ENCODE measurements at regions not wholly inside any gene's neighbourhood (a gene's known extent, or its start where the extent isn't known, plus 50 kb on each side); places are given as distances from the start of the nearest gene placed in this dataset.
"Not testable (repeated sequence)": the region's sequence is repeated elsewhere in the genome, so short reads cannot be mapped to it uniquely, and the experiment has no call there.

DNA sequence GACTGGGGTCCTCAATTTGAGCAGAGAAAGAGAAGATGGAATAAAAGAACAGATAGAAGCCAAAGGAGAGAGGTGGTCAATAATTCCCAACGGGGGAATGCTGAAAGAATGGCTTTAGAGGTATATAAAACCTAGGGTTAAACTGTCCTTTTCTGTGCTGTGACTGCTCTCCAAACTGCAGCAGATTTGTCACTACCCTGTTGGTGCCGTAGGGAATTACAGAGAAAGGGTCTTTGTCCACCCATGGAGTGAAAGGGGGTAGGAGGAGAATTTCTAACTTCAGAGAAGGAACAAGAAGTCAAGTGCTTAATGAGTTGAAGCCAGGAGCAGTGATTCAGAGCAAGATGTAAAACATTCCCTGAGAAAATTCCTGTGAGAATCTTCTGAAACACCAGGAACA lies 486.5 kb downstream of the NUP35 start:
- no peak for DNase-seq (ENCODE audit: low spot score)

GRCh38 chr2:183614799-183615435 lies 490.7 kb downstream of the NUP35 start:
- DNase-seq (ENCODE audit: low spot score), result peak; percentile 58

- no peak for DNase-seq (ENCODE audit: low spot score)
These were observed 499.0 kb downstream of the NUP35 start for GRCh38 chr2:183623227-183623626.

DNA sequence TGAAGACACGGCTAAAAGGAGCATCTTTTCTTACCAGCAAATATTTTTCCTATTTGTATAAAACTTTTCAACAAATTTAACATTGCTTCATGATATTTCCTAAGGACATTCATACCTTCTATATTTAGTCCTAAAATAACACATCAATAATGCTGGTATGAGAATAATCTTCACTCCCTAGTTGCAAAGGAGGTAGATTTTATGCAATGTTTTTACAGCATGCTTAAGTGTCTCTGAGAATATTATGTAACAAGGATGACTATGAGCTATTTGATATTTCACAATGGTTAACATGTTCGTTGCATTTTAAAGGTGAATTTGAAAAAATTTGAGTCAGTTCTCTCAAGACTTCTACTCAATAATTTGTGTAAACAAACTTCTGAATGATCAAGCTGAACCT lies 506.7 kb downstream of the NUP35 start:
- no peak for DNase-seq (ENCODE audit: low spot score)

DNA sequence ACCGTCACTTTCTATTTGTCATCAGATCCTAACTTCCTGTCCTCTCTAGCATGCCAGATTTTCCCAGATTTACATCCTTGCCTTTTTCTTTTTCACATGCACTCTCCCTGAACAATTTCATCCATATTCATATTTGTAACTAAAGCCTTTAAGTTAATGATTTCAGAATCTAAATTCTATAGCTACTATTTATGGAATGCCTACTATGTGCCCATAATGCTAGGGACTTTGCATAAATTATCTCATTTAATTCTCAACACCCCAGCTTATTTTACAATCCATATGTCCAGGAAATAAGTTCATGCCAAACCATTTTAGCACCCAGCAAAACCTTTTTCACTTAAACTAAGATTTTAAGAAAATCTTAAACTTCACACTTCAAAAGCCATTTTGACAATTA lies 531.9 kb downstream of the NUP35 start:
- no peak for DNase-seq (ENCODE audit: low spot score)

GRCh38 chr2:183665425-183665824 lies 541.2 kb downstream of the NUP35 start:
- no peak for DNase-seq (ENCODE audit: low spot score)

GRCh38 chr2:183666031-183666430 lies 541.8 kb downstream of the NUP35 start:
- DNase-seq (ENCODE audit: low spot score), result peak; percentile 1

DNA sequence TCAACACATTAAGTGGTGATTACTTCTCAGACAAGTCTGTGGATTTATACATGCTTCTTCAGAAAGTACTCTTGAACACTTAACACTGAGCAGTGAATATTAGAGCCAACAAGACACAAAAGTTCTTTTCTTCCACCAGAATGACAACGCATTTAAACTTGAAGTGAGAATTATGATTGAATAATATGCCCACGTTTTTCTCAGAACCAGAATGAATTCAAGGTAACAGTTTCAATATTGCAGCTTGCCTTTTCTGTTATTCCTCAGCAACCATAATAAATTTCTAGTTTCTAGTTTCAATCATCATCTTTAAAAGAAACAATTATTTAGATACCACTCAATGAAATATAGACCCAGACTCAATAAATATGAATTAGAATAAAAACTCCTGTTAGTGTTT lies 547.0 kb downstream of the NUP35 start:
- DNase-seq (ENCODE audit: low spot score), result no peak

- DNase-seq (ENCODE audit: low spot score), result no peak
These were observed 554.7 kb downstream of the NUP35 start for GRCh38 chr2:183678908-183679307.

DNA sequence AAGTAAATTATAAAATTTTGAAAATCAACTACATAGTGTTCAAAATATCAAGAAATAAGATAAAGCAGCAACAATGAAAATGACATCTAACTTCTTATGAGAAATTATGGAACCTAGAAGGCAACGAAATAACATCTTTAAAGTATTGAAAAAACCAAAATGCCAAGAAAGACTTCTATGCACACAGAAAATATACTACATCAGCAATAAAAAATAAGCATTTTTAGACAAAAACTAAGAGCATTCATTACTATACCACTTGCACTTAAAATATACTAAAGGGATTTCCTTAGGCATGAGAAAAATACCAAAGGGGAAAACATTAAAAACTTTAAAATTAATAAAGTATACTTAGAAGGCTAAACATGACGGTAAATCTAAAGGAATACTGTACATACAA lies 556.3 kb downstream of the NUP35 start:
- no peak for DNase-seq (ENCODE audit: low spot score)

DNA sequence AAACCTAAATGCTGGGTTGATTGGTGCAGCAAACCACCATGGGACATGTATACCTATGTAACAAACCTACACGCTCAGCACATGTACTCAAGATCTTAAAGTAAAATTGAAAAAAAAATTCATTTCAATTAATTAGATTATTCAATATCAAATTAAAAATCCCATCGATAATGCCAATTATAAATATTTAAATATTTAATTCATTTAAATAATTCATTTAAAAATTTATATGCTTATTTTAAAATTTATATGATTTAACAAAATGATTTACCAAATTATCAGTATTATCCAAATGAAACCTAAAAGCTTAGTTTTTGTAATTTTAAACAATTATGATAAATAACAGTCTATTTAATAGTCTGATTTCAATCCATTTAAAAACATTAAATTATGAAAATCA lies 560.4 kb downstream of the NUP35 start:
- DNase-seq (ENCODE audit: low spot score), result no peak

- DNase-seq (ENCODE audit: low spot score), result no peak
These were observed 571.8 kb downstream of the NUP35 start for GRCh38 chr2:183696028-183696427.

GRCh38 chr2:183709829-183710228 lies 585.6 kb downstream of the NUP35 start:
- no peak for DNase-seq (ENCODE audit: low spot score)

- DNase-seq (ENCODE audit: low spot score), result no peak
These were observed 594.0 kb downstream of the NUP35 start for GRCh38 chr2:183718246-183718645.

DNA sequence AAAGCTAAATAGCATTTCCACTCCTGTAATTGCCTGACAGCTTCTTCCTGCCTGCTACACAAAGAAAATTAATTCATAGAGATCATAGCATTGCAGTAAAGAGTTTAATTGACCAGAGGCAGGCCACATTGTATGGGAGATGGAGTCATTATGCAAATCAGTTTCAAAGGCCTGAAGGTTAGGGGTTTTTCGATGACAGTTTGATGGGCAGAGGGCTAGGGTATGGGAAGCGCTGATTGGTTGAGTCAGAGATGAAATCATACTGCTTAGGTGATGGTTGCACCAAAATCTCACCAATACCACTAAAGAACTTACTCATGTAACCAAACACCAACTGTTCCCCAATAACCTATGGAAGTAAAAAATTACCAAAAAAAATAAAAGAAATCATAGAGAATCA lies 599.0 kb downstream of the NUP35 start:
- DNase-seq (ENCODE audit: low spot score), result no peak

- no peak for DNase-seq (ENCODE audit: low spot score)
These were observed 605.1 kb downstream of the NUP35 start for GRCh38 chr2:183729380-183729779.

DNA sequence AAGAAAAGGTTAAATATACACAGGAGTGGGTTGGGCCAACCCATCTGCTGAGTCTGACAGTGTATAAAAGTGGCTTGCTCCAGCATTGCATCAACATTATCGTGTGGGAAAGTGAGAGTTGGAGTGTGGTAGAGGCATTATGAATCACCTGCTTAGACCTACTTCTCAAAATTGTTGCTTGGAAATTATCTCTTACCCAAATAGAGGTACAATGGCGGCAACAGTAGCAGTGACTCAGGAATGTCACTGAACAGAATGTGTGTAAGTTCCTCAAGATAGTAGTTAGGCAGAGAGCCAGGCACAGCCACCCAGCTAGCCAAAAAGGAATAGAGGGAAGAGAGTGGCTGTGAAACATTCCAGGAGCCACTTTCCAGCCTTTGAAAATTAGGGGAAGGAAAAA lies 616.0 kb downstream of the NUP35 start:
- DNase-seq (ENCODE audit: low spot score), result no peak

GRCh38 chr2:183752571-183752970 lies 628.3 kb downstream of the NUP35 start:
- no peak for DNase-seq (ENCODE audit: low spot score)

- no peak for DNase-seq (ENCODE audit: low spot score)
These were observed 634.8 kb downstream of the NUP35 start for GRCh38 chr2:183759033-183759432.

DNA sequence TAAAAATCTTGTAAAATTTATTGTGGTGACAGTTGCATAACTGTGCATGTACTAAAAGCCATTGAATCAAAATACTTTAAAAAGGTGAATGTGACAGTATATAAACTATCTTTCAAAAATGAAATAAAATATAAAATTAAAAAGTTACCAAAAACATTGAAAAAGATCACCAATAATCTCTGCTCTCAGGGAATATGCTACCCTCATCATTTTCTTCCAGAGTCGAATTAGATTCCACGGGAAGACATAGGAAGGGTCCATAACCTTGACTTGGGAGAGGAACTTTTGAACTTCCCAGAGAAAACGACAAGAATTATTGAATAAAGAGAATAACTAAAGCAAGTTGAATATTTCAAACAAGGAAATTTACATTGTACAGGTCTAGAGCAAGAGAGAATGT lies 649.5 kb downstream of the NUP35 start:
- DNase-seq (ENCODE audit: low spot score), result no peak

- no peak for DNase-seq (ENCODE audit: low spot score)
These were observed 655.8 kb downstream of the NUP35 start for GRCh38 chr2:183780072-183780471.

DNA sequence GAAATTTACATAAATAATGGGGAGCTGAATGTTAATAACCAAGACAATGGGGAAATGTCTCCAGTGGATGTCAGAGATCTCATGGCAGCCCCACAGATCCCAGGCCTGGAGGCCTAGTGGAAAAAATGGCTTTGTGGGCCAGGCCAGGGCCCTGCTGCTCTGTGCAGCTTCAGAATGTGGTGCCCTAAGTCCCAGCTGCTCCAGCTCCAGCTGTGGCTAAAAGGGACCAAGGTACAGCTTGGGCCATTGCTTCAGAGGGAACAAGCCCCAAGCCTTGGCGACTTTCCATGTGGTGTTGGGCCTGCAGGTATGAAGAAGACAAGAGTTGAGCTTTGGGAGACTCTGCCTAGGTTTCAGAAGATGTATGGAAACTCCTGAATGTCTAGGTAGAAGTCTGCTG lies 658.2 kb downstream of the NUP35 start:
- DNase-seq (ENCODE audit: low spot score), result no peak

- DNase-seq (ENCODE audit: low spot score), result not testable (repeated sequence)
These were observed 664.6 kb downstream of the NUP35 start for GRCh38 chr2:183788796-183789195.

Measured in umbilical cord (tissue), 1 donor.